CD14-positive monocyte (primary cell): ENCODE measurements at regions not wholly inside any gene's neighbourhood (a gene's known extent, or its start where the extent isn't known, plus 50 kb on each side); places are given as distances from the start of the nearest gene placed in this dataset.

ENCODE experiments used
- DNase-seq, 3 donors: peaks; one replicate each; pipeline ENCODE4 v3.0.0-alpha.2; 2011 to 2022
- H2AFZ ChIP-seq: 2 replicates; pipeline ENCODE4 v1.6.0; 2012; ENCODE audit warnings: mild to moderate bottlenecking, low read depth, low read length, inconsistent platforms; ENCODE audit not compliant: insufficient read depth, poor library complexity, severe bottlenecking
- H3K27ac ChIP-seq, 2 donors: 1 replicate in 1 of 2; 2 replicates in 1 of 2; pipeline ENCODE4 v1.5.1; 2012 to 2013; ENCODE audit warnings: low read length in 2 of 2, control low read depth in 1 of 2, inconsistent platforms in 1 of 2, low read depth in 1 of 2, mild to moderate bottlenecking in 1 of 2
- H3K27me3 ChIP-seq, 2 donors: one replicate each; pipeline versions ENCODE4 v1.6.0 to v1.6.1; 2011 to 2013; ENCODE audit warnings: low read length in 2 of 2; ENCODE audit not compliant: control insufficient read depth in 2 of 2, insufficient read depth in 2 of 2
- H3K36me3 ChIP-seq, 2 donors: replicated peaks in 1 of 2; 1 replicate in 1 of 2; 2 replicates in 1 of 2; pipeline versions ENCODE4 v1.5.1 to v1.6.1; 2012 to 2013; ENCODE audit warnings: low read length in 2 of 2, control low read depth in 1 of 2, inconsistent platforms in 1 of 2, mild to moderate bottlenecking in 1 of 2; ENCODE audit not compliant: insufficient read depth in 2 of 2, control insufficient read depth in 1 of 2
- H3K4me1 ChIP-seq, 2 donors: 1 replicate in 1 of 2; 2 replicates in 1 of 2; pipeline versions ENCODE4 v1.5.1 to v1.6.1; 2012 to 2013; ENCODE audit warnings: low read length in 2 of 2, control low read depth in 1 of 2, inconsistent platforms in 1 of 2, mild to moderate bottlenecking in 1 of 2, moderate library complexity in 1 of 2; ENCODE audit not compliant: insufficient read depth in 2 of 2, control insufficient read depth in 1 of 2
- H3K4me2 ChIP-seq: replicated peaks from 2 replicates; pipeline ENCODE3; 2012; ENCODE audit warnings: low read length, moderate library complexity, mild to moderate bottlenecking; ENCODE audit not compliant: poor library complexity, severe bottlenecking; ENCODE audit errors: extremely low read depth
- H3K4me3 ChIP-seq, 3 experiments: fragments of 200-600 bp in 1 of 3; sonication (generic) in 1 of 3; replicated peaks in 1 of 3; 1 replicate in 2 of 3; 2 replicates in 1 of 3; pipeline ENCODE4 v1.5.1; 2011 to 2013; ENCODE audit warnings: low read length in 3 of 3, mild to moderate bottlenecking in 3 of 3, control low read depth in 2 of 3, low read depth in 2 of 3, inconsistent platforms in 1 of 3, moderate library complexity in 1 of 3
- H3K79me2 ChIP-seq: 2 replicates; pipeline ENCODE4 v1.6.0; 2012; ENCODE audit warnings: mild to moderate bottlenecking, control low read depth, inconsistent platforms, low read length, moderate library complexity; ENCODE audit not compliant: insufficient read depth
- H3K9ac ChIP-seq: 2 replicates; pipeline ENCODE4 v1.6.0; 2017; ENCODE audit warnings: low read length, mild to moderate bottlenecking; ENCODE audit not compliant: insufficient read depth, poor library complexity, severe bottlenecking
- H3K9me3 ChIP-seq, 2 donors: replicated peaks in 1 of 2; 1 replicate in 1 of 2; 2 replicates in 1 of 2; pipeline versions ENCODE4 v1.5.1 to v1.6.1; 2012 to 2013; ENCODE audit warnings: low read length in 2 of 2, control low read depth in 1 of 2; ENCODE audit not compliant: control insufficient read depth in 1 of 2, insufficient read depth in 1 of 2
- H4K20me1 ChIP-seq: 2 replicates; pipeline ENCODE4 v1.6.0; 2012; ENCODE audit warnings: mild to moderate bottlenecking, low read length, control low read depth, moderate library complexity; ENCODE audit not compliant: insufficient read depth
- H3K27ac Mint-ChIP-seq, 7 donors: one replicate each; pipeline ENCODE4 v1.8.0; 2020; ENCODE audit warnings: mild to moderate bottlenecking in 7 of 7, mixed read lengths in 7 of 7, moderate library complexity in 6 of 7, inconsistent platforms in 2 of 7
- H3K27me3 Mint-ChIP-seq, 3 donors: one replicate each; pipeline ENCODE4 v1.8.0; 2021 to 2022; ENCODE audit warnings: low read depth in 3 of 3, mild to moderate bottlenecking in 3 of 3, mixed read lengths in 3 of 3, moderate library complexity in 3 of 3, inconsistent platforms in 1 of 3
- H3K36me3 Mint-ChIP-seq, 2 donors: one replicate each; pipeline ENCODE4 v1.8.0; 2020; ENCODE audit warnings: mixed read lengths in 2 of 2, inconsistent platforms in 1 of 2, mild to moderate bottlenecking in 1 of 2
- H3K4me1 Mint-ChIP-seq: one replicate; pipeline ENCODE4 v1.8.0; 2020; ENCODE audit warnings: mild to moderate bottlenecking, mixed read lengths
- H3K4me3 Mint-ChIP-seq, 2 donors: one replicate each; pipeline ENCODE4 v1.8.0; 2020; ENCODE audit warnings: mild to moderate bottlenecking in 2 of 2, mixed read lengths in 2 of 2, moderate library complexity in 1 of 2
- H3K9me3 Mint-ChIP-seq, 7 donors: one replicate each; pipeline ENCODE4 v1.8.0; 2020 to 2022; ENCODE audit warnings: mixed read lengths in 7 of 7, mild to moderate bottlenecking in 6 of 7, moderate library complexity in 6 of 7, inconsistent platforms in 2 of 7
- CTCF ChIP-seq: fragments of 200-600 bp; IDR thresholded peaks from one replicate; pipeline ENCODE4 v1.8.0; 2022; ENCODE audit warnings: antibody characterized with exemption, mild to moderate bottlenecking
- WGBS: methylation state at CpG from one replicate; pipeline ENCODE4 v1.1.5; 2013; ENCODE audit warnings: missing lambda C conversion rate; ENCODE audit not compliant: insufficient coverage; 5-methylcytosine and 5-hydroxymethylcytosine counted together
- intact Hi-C, 2 donors: fragments of 100-400 bp; cut with micrococcal nuclease; formaldehyde crosslinking; loops; one replicate each; pipeline versions ENCODE4 v1.15.0 to v1.15.1; 2023

DNA sequence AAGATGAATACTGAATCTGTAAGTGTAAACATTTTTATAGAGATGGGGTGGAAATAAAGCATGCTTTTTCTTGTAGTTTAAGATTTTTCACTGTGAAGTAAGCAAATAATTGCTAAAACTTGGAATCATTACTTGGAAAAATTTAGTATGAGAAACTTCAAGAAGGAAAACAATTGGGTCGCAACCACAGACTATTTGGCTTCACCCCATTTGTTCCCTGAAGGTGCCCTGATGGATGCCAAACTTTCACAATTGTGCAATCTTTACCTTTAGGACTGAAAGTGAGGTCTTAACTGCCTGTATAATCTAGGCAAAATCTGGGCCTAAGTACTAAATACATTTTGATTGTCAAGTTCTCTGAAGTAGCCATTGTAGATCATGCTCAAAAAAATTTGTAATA lies 330.1 kb downstream of the HDGFL1 start:
- peaks cover 0 to 8% (median 3%) of the 10 kb centered on the region in 7 donors for H3K9me3 Mint-ChIP-seq
- no peaks in the 10 kb centered on the region for H3K9me3 ChIP-seq
- no peaks in the 10 kb centered on the region for H3K36me3 Mint-ChIP-seq
- WGBS, result 100% methylated on average over 1 of the region's 1 CpG
- no peaks in the 10 kb centered on the region for H3K79me2 ChIP-seq
- no peak overlapping the region for H3K9ac ChIP-seq
- no peaks in the 10 kb centered on the region for H3K36me3 ChIP-seq
- DNase-seq, result no peak
- no peak overlapping the region for H3K27ac ChIP-seq
- H3K4me3 ChIP-seq, result no peak overlapping the region
- H3K4me2 ChIP-seq, result no peak overlapping the region
- H3K4me3 Mint-ChIP-seq, result no peak overlapping the region
- no peak overlapping the region for H2AFZ ChIP-seq
- no peaks in the 10 kb centered on the region for H4K20me1 ChIP-seq
- H3K27me3 Mint-ChIP-seq, result peaks cover 0 to 1% (median 0%) of the 10 kb centered on the region in 3 donors
- no peak for TF ChIP-seq CTCF
- H3K27me3 ChIP-seq, result no peaks in the 10 kb centered on the region
- no peak overlapping the region for H3K27ac Mint-ChIP-seq
- no peaks in the 10 kb centered on the region for H3K4me1 Mint-ChIP-seq
- H3K4me1 ChIP-seq, result no peaks in the 10 kb centered on the region
- intact Hi-C loops, result no loop called here

- Mint-ChIP-seq H3K4me1 (no peaks in the 10 kb centered on the region), H3K36me3 (no peaks in the 10 kb centered on the region), H3K27ac (no peak overlapping the region), H3K27me3 (peaks cover 0 to under 1% (median 0%) of the 10 kb centered on the region in 3 donors), H3K4me3 (no peak overlapping the region), H3K9me3 (peaks cover 0 to 7% (median 0%) of the 10 kb centered on the region in 7 donors)
- Histone ChIP-seq H3K4me3 (no peak overlapping the region), H3K27me3 (no peaks in the 10 kb centered on the region), H4K20me1 (no peaks in the 10 kb centered on the region), H3K27ac (no peak overlapping the region), H3K4me2 (no peak overlapping the region), H3K9ac (no peak overlapping the region), H3K36me3 (no peaks in the 10 kb centered on the region), H3K79me2 (no peaks in the 10 kb centered on the region), H3K4me1 (no peaks in the 10 kb centered on the region), H2AFZ (no peak overlapping the region), H3K9me3 (no peaks in the 10 kb centered on the region)
- intact Hi-C loops, result no loop called here
- no peak for TF ChIP-seq CTCF
- DNase-seq, result no peak
- WGBS, result no CpG with 5 or more reads among the region's 3 CpGs
Measured at GRCh38 chr6:22903826-22904225, 334.5 kb downstream of the HDGFL1 start.
